Jurkat, Clone E6-1 (cell line): ENCODE measurements at regions not wholly inside any gene's neighbourhood (a gene's known extent, or its start where the extent isn't known, plus 50 kb on each side); places are given as distances from the start of the nearest gene placed in this dataset.
"Not testable (repeated sequence)": the region's sequence is repeated elsewhere in the genome, so short reads cannot be mapped to it uniquely, and the experiment has no call there.

Experiments used
- DNase-seq: peaks from one replicate; pipeline ENCODE4 v3.0.0-alpha.2; 2011; ENCODE audit warnings: low read depth, low spot score
- H3K4me3 ChIP-seq: 2 replicates; pipeline ENCODE4 v1.5.1; 2011; ENCODE audit warnings: mild to moderate bottlenecking, low read length, control low read depth, moderate library complexity

DNA sequence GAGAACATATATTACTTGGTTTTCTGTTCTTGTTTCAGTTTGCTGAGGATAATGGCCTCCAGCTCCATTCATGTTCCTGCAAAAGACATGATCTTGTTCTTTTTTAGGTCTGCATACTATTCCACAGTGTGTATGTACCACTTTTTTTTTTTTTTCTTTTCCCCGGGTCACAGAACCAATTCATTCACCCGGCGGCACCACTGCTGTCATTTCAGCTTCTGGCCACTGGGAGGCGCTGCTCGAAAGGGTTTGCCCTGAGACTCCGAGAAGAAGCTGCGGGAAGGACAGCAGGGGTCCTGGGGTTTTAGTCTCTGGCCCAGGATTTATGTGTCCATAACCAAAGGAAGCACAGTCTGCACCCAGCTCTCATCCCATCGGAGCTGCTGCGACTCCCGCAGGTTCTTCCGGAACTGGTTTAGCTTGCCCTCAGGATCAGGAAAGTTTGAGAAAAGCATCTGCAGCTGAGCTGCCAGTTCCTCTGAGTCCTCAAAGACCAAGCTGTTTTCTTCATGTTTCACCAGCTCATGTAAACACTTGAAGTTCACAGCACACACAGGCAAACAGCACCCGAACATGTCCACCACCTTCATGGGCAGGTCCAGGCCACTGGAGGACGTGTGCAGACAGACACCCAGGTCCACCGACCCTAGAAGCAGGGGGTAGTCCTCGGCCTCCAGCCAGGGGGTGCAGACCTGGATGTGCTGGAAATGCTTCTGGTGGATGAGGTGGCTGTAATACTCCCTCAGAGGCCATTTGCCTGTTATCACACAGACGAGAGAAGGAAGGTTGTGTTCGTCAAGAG lies 76.3 kb upstream of the KCNAB1 start:
- not testable (repeated sequence) for H3K4me3 ChIP-seq
- peak; percentile 15 for DNase-seq

DNA sequence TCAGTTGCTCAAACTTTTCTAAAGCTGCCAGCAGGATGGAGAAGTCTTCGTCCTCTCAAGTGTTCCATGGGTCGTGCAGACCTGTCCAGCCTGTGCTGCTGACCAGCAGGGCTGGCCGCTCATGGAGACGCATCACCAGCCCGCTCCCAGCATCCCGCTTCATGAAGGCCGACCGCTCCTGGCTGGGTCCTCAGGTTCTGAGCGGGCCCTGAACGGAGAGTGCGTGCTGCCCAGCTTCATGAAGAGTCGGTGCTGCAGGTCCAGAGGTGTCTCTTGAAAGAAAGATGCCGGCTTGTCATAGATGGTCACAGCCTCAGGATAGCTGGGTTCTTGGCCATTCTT lies 75.8 kb upstream of the KCNAB1 start:
- no peak overlapping the region for H3K4me3 ChIP-seq
- DNase-seq, result no peak

DNA sequence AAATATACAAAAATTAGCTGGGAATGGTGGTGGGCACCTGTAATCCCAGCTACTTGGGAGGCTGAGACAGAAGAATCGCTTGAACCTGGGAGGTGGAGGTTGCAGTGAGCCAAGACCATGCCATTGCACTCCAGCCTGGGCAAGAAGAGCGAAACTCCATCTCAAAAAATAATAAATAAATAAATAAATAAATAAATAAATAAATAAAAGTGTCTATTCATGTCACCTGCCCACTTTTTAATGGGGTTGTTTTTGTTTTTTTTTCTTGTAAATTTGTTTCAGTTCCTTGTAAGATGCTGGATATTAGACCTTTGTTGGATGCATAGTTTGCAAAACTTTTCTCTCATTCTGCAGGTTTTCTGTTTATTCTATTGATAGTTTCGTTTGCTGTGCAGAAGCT lies 71.9 kb upstream of the KCNAB1 start:
- not testable (repeated sequence) for H3K4me3 ChIP-seq, DNase-seq

DNA sequence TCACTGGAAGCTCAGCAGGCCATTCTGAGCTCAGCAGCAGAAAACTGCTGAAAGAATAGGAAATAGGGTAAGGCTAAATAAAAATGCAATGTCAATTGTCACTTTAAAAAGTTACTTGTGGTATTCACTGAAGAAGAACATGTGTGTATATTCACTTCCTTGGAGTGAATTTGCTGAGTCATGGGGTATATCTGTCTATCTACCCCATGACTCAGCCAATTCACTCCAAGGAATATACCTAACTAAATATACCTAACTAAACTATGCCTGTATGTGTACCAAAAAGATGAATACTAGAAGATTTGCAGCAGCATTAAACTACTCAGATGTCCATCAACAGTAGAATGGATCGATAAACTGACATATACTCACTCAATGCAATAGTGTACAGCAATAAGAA lies 69.5 kb upstream of the KCNAB1 start:
- no peak overlapping the region for H3K4me3 ChIP-seq
- DNase-seq, result no peak

DNA sequence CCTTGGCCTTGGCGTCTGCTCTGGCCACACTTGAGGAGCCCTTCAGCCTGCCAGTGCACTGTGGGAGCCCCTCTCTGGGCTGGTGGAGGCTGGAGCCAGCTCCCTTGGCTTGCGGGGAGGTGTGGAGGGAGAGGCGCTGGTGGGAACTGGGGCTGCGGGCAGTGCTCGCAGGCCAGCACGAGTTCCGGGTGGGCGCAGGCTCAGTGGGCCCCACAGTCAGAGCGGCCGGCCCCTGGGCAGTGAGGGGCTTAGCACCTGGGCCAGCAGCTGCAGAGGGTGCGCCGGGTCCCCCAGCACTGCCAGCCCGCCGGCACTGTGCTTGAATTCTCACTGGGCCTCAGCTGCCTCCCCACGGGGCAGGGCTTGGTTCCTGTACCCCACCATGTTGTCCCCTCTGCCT lies 68.7 kb upstream of the KCNAB1 start:
- no peak overlapping the region for H3K4me3 ChIP-seq
- no peak for DNase-seq

DNA sequence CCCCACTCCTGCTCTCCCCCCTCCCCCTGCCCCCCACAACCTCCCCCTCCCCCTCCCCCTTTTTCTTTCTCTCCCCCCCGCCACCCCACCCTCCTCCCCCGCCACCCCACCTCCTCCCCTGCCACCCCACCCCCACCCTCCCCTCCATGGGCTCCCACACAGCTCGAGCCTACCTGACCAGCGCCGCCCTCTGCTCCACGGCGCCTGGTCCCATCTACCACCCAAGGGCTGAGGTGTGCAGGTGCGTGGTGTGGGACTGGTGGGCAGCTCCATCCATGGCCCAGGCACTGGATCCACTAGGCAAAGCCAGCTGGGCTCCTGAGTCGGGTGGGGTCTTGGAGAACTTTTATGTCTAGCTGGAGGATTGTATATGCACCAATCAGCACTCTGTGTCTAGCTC lies 68.3 kb upstream of the KCNAB1 start:
- DNase-seq, result no peak
- no peak overlapping the region for H3K4me3 ChIP-seq

DNA sequence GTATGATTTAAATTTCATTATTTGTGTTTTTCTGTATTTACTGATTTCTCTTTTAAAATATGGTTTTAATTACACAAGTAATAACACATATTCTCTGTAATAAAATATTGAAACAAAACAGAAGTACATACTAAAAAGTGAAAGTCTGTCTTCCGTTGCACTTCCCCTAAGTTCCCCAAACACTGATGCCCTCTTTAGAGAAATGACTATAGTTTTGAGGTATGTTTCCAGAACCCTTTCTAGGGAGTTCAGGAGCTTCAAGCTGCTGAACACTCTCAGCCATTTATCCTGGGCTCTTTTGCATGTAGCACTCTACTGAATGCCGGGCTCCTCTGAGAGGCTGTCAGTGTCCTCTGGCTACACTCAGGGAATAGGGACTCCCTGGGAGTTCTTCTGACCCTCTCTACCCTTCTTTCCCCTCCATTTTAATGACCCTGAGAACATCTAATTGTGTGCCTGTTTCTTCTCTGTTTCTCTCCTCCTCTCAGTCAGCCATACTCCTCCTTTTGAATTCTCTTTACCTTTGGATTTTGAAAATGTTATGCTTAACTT lies 60.4 kb upstream of the KCNAB1 start:
- no peak for DNase-seq
- no peak overlapping the region for H3K4me3 ChIP-seq

DNA sequence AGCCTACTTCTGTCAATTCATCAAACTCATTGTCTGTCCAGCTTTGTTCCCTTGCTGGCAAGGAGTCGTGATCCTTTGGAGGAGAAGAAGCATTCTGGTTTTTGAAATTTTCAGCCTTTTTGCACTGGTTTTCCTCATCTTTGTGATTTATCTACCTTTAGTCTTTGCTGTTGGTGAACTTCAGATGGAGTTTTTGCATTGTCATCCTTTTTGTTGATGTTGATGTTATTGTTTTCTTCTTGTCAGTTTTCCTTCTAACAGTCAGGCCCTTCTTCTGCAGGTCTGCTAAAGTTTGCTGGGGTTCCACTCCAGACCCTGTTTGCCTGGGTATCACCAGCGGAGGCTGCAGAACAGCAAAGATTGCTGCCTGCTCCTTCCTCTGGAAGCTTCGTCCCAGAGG lies 52.2 kb upstream of the KCNAB1 start:
- not testable (repeated sequence) for H3K4me3 ChIP-seq, DNase-seq

DNA sequence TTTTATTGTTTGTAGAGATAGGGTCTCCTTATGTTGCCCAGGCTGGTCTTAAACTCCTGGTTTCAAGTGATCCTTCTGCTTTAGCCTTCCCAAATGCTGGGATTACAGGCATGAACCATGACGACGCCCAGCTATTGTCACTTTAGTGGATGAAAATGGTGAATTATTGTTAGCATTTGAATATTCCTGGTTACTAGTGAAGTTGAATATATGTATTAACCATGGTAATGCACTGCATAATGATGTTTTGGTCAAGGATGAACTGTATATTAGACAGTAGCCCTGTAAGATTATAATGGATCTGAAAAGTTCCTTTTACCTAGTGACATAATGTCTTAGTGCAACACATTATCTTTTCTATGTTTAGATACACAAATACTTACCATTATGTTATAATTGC lies 50.4 kb upstream of the KCNAB1 start:
- DNase-seq, result no peak
- H3K4me3 ChIP-seq, result no peak overlapping the region
